Esophagus muscularis mucosa (tissue), 3 donors: ENCODE measurements at regions not wholly inside any gene's neighbourhood (a gene's known extent, or its start where the extent isn't known, plus 50 kb on each side); places are given as distances from the start of the nearest gene placed in this dataset.

Experiments used
- POLR2A ChIP-seq: fragments of 450-650 bp; IDR thresholded peaks from one replicate; pipeline ENCODE4 v1.6.1; 2017; ENCODE audit warnings: antibody characterized with exemption, moderate library complexity, mild to moderate bottlenecking, low read depth
- POLR2AphosphoS5 ChIP-seq, 2 donors: sonication (generic); formaldehyde crosslinking; IDR thresholded peaks; one replicate each; pipeline ENCODE4 v1.6.1; 2017; ENCODE audit warnings: antibody characterized with exemption in 2 of 2
- TF ChIP-seq, protein P1 (sequence below), 3 experiments: fragments of 200-600 bp in 2 of 3; fragments of 450-650 bp in 1 of 3; sonication (generic) in 2 of 3; IDR thresholded peaks; one replicate each; pipeline ENCODE4 v1.5.1; 2017 to 2019; ENCODE audit warnings: antibody characterized with exemption in 3 of 3, mild to moderate bottlenecking in 2 of 3, moderate library complexity in 1 of 3

- TF ChIP-seq, protein P1, sequence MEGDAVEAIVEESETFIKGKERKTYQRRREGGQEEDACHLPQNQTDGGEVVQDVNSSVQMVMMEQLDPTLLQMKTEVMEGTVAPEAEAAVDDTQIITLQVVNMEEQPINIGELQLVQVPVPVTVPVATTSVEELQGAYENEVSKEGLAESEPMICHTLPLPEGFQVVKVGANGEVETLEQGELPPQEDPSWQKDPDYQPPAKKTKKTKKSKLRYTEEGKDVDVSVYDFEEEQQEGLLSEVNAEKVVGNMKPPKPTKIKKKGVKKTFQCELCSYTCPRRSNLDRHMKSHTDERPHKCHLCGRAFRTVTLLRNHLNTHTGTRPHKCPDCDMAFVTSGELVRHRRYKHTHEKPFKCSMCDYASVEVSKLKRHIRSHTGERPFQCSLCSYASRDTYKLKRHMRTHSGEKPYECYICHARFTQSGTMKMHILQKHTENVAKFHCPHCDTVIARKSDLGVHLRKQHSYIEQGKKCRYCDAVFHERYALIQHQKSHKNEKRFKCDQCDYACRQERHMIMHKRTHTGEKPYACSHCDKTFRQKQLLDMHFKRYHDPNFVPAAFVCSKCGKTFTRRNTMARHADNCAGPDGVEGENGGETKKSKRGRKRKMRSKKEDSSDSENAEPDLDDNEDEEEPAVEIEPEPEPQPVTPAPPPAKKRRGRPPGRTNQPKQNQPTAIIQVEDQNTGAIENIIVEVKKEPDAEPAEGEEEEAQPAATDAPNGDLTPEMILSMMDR (IDR thresholded peaks at IDR 0.05): no peak
- TF ChIP-seq POLR2A (no peak), POLR2AphosphoS5 (IDR thresholded peaks at IDR 0.05) (no peak)
Measured at GRCh38 chr6:138593909-138594757, 94.8 kb upstream of the NHSL1 start.
